ENCODE measurements at regions not wholly inside any gene's neighbourhood (a gene's known extent, or its start where the extent isn't known, plus 50 kb on each side); places are given as distances from the start of the nearest gene placed in this dataset.

- ChIA-PET CTCF (no interaction called here), POLR2A (no interaction called here)
- H3F3A ChIP-seq (replicated peaks; ENCODE audit: insufficient read depth), result no peaks in the 10 kb centered on the region
- no peak overlapping the region for H3K4me3 ChIP-seq (ENCODE audit: low read depth in 2 of 2, low read length in 1 of 2)
- no peak overlapping the region for H3K4me2 ChIP-seq
- peak overlapping the region; percentile 82; the same call in 1 of the 2 replicates for H2AFZ ChIP-seq (ENCODE audit: low read depth)
- 8% methylated on average over 1 of the region's 1 CpG for WGBS (ENCODE audit: low lambda C conversion rate)
- no peaks in the 10 kb centered on the region for H3K79me2 ChIP-seq (ENCODE audit: insufficient read depth)
- no peaks in the 10 kb centered on the region for H3K27me3 ChIP-seq (ENCODE audit: insufficient read depth)
- 0 out of 4 replicates have a peak, but pooled peaks cover 0 to 5% of the 10 kb centered on the region in 2 experiments for H3K4me1 ChIP-seq (ENCODE audit: control insufficient read depth in 1 of 2, insufficient read depth in 2 of 2, low read depth in 1 of 2, low read length in 1 of 2)
- no peaks in the 10 kb centered on the region for H3K9me2 ChIP-seq
- no peaks in the 10 kb centered on the region for H4K20me1 ChIP-seq (ENCODE audit: insufficient read depth)
- H3K36me3 ChIP-seq (replicated peaks in 1 of 2; ENCODE audit: control insufficient read depth in 1 of 2, insufficient read depth in 2 of 2, low read length in 1 of 2), result no peaks in the 10 kb centered on the region
- H3K9ac ChIP-seq, result no peak overlapping the region
- H3K27ac ChIP-seq (ENCODE audit: low read depth in 2 of 2, low read length in 1 of 2), result peak overlapping the region in 1 of 2 experiments; percentile 53; a peak in 2 of 4 replicates
- no peak for TF ChIP-seq FOSL2 (IDR thresholded peaks at IDR 0.05; ENCODE audit: borderline replicate concordance, low read depth)
- TF ChIP-seq RFX5 (IDR thresholded peaks at IDR 0.05; ENCODE audit: low read length), result no peak
- no peak for TF ChIP-seq NFIC (IDR thresholded peaks at IDR 0.05; ENCODE audit: borderline replicate concordance)
- TF ChIP-seq GATA2 (CRISPR knock-in tag; IDR thresholded peaks at IDR 0.05), result no peak
- no peak for TF ChIP-seq RCOR1 (IDR thresholded peaks at IDR 0.05; ENCODE audit: low read length)
- no peak for TF ChIP-seq YY1 (IDR thresholded peaks at IDR 0.05; ENCODE audit: low read depth)
- H3K9me3 ChIP-seq, result no peaks in the 10 kb centered on the region
- no peak for DNase-seq
Measured at GRCh38 chr3:152050903-152051302, 177.5 kb downstream of the SUCNR1 start.

GRCh38 chr3:152051501-152052404 lies 178.3 kb downstream of the SUCNR1 start:
- Histone ChIP-seq H3K4me1 (ENCODE audit: control insufficient read depth in 1 of 2, insufficient read depth in 2 of 2, low read depth in 1 of 2, low read length in 1 of 2) (0 out of 4 replicates have a peak, but pooled peaks cover 0 to 5% of the 10 kb centered on the region in 2 experiments), H3K27me3 (ENCODE audit: insufficient read depth) (no peaks in the 10 kb centered on the region), H3K4me2 (peak overlapping the region; percentile 49; the same call in 1 of the 2 replicates), H3K27ac (ENCODE audit: low read depth in 2 of 2, low read length in 1 of 2) (peak overlapping the region in 1 of 2 experiments; percentile 53; a peak in 2 of 4 replicates), H3K9ac (no peak overlapping the region), H2AFZ (ENCODE audit: low read depth) (peak overlapping the region; percentile 82; the same call in 1 of the 2 replicates), H3K36me3 (replicated peaks in 1 of 2; ENCODE audit: control insufficient read depth in 1 of 2, insufficient read depth in 2 of 2, low read length in 1 of 2) (no peaks in the 10 kb centered on the region), H3K9me3 (no peaks in the 10 kb centered on the region), H3K79me2 (ENCODE audit: insufficient read depth) (no peaks in the 10 kb centered on the region), H3F3A (replicated peaks; ENCODE audit: insufficient read depth) (no peaks in the 10 kb centered on the region), H3K4me3 (ENCODE audit: low read depth in 2 of 2, low read length in 1 of 2) (no peak overlapping the region), H3K9me2 (no peaks in the 10 kb centered on the region), H4K20me1 (ENCODE audit: insufficient read depth) (no peaks in the 10 kb centered on the region)
- ChIA-PET CTCF (no interaction called here), POLR2A (no interaction called here)
- 23% methylated on average over 3 of the region's 3 CpGs for WGBS (ENCODE audit: low lambda C conversion rate)
- no peak for DNase-seq
- no peak for TF ChIP-seq ELF1 (IDR thresholded peaks at IDR 0.05)
- no peak for TF ChIP-seq SIN3A (IDR thresholded peaks at IDR 0.05; ENCODE audit: borderline replicate concordance, low read depth, low read length)
- no peak for TF ChIP-seq RAD21 (IDR thresholded peaks at IDR 0.05; ENCODE audit: low read length)
- TF ChIP-seq PBX3 (IDR thresholded peaks at IDR 0.05), result no peak
- no peak for TF ChIP-seq EP300 (IDR thresholded peaks at IDR 0.05; ENCODE audit: borderline replicate concordance in 1 of 2, low read depth in 1 of 2, low read length in 1 of 2)
- TF ChIP-seq RCOR1 (IDR thresholded peaks at IDR 0.05; ENCODE audit: low read length), result no peak
- TF ChIP-seq RFX5 (IDR thresholded peaks at IDR 0.05; ENCODE audit: low read length), result no peak
- TF ChIP-seq MEF2A (IDR thresholded peaks at IDR 0.05; ENCODE audit: borderline replicate concordance, low read depth), result no peak
- TF ChIP-seq GABPA (IDR thresholded peaks at IDR 0.05; ENCODE audit: low read depth), result no peak
- no peak for TF ChIP-seq EZH2phosphoT487 (IDR thresholded peaks at IDR 0.05; ENCODE audit: borderline replicate concordance, low read depth)
- TF ChIP-seq TEAD4 (IDR thresholded peaks at IDR 0.05; ENCODE audit: borderline replicate concordance, insufficient read depth), result no peak
- TF ChIP-seq FOXJ3 (CRISPR knock-in tag; IDR thresholded peaks at IDR 0.05), result no peak
- TF ChIP-seq USF1 (IDR thresholded peaks at IDR 0.05; ENCODE audit: borderline replicate concordance, low read depth), result no peak
- no peak for TF ChIP-seq REST (IDR thresholded peaks at IDR 0.05; ENCODE audit: low read depth, low read length)
- TF ChIP-seq SMC3 (IDR thresholded peaks at IDR 0.05; ENCODE audit: low read depth, low read length), result no peak
- TF ChIP-seq IRF3 (IDR thresholded peaks at IDR 0.05; ENCODE audit: low read depth, low read length), result no peak
